ENCODE measurements at regions not wholly inside any gene's neighbourhood (a gene's known extent, or its start where the extent isn't known, plus 50 kb on each side); places are given as distances from the start of the nearest gene placed in this dataset.

DNA sequence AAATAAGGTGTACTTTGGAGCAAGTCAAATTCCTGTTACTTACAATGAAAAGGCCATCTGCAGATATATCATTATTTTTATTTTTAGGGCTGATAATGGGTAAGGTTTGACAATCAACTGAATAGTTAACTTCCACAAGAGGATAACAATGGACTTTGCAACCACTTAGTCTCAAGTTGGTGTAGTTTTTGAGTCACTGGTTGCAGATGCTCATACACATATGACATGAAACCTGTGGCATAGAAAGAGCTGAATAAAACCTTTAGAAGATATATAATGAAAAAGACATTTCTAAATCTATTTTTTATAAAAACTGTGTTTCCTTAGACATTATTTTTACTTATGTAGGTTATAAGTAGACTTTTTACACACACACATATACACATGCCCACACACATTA, 2110.9 kb downstream of the PCDH7 start:
- Histone ChIP-seq H3K4me3 (ENCODE audit: low read depth, low read length) (no peak overlapping the region), H3K9me3 (ENCODE audit: control insufficient read depth, insufficient read depth, low read length) (peaks cover 6% of the 10 kb centered on the region), H3K27me3 (ENCODE audit: control insufficient read depth, insufficient read depth, low read length) (no peaks in the 10 kb centered on the region), H3K27ac (ENCODE audit: low read depth, low read length) (no peak overlapping the region), H3K36me3 (ENCODE audit: control insufficient read depth, insufficient read depth, low read length) (no peaks in the 10 kb centered on the region), H3K4me1 (ENCODE audit: control insufficient read depth, insufficient read depth, low read length) (no peaks in the 10 kb centered on the region)
- no peak for DNase-seq (ENCODE audit: low read depth in 4 of 6, low spot score in 6 of 6)

GRCh38 chr4:32840461-32841189, 2120.5 kb downstream of the PCDH7 start:
- WGBS (ENCODE audit: insufficient coverage) = no CpG with 5 or more reads among the region's 4 CpGs
- Histone ChIP-seq H3K27me3 (ENCODE audit: control insufficient read depth, insufficient read depth, low read length) (no peaks in the 10 kb centered on the region), H3K4me1 (ENCODE audit: control insufficient read depth, insufficient read depth, low read length) (no peaks in the 10 kb centered on the region), H3K27ac (ENCODE audit: low read depth, low read length) (no peak overlapping the region), H3K4me3 (ENCODE audit: low read depth, low read length) (no peak overlapping the region), H3K9me3 (ENCODE audit: control insufficient read depth, insufficient read depth, low read length) (no peaks in the 10 kb centered on the region), H3K36me3 (ENCODE audit: control insufficient read depth, insufficient read depth, low read length) (no peaks in the 10 kb centered on the region)
- peak in 1 of 6 donors; percentile 59 for DNase-seq (ENCODE audit: low read depth in 4 of 6, low spot score in 6 of 6)

DNA sequence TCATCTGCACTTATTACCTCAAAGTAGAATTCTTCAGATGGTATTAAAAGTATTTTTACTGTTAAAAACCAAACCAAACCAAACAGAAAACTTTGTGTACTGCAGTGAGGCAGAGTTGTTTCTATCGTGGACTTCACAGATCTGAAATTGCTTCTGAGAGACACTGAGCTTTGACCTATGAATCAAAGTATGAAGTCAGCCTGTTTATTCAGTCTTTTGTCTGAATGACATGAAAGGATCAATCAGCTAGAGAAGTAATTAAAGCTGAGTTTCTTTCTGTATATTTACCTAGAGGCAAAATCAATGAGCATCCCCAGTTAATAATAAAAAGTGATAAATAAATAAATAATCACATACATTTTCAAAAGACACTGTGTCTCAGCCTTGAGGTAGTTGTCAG, 2121.0 kb downstream of the PCDH7 start:
- H3K4me3 ChIP-seq (ENCODE audit: low read depth, low read length) = no peak overlapping the region
- no peaks in the 10 kb centered on the region for H3K27me3 ChIP-seq (ENCODE audit: control insufficient read depth, insufficient read depth, low read length)
- 50% methylated on average over 1 of the region's 1 CpG for WGBS (ENCODE audit: insufficient coverage)
- no peak overlapping the region for H3K27ac ChIP-seq (ENCODE audit: low read depth, low read length)
- H3K36me3 ChIP-seq (ENCODE audit: control insufficient read depth, insufficient read depth, low read length) = no peaks in the 10 kb centered on the region
- H3K9me3 ChIP-seq (ENCODE audit: control insufficient read depth, insufficient read depth, low read length) = no peaks in the 10 kb centered on the region
- H3K4me1 ChIP-seq (ENCODE audit: control insufficient read depth, insufficient read depth, low read length) = no peaks in the 10 kb centered on the region
- no peak for DNase-seq (ENCODE audit: low read depth in 4 of 6, low spot score in 6 of 6)

GRCh38 chr4:32847461-32847860, 2127.3 kb downstream of the PCDH7 start:
- peak in 1 of 6 donors; percentile 22 for DNase-seq (ENCODE audit: low read depth in 4 of 6, low spot score in 6 of 6)
- Histone ChIP-seq H3K27me3 (ENCODE audit: control insufficient read depth, insufficient read depth, low read length) (no peaks in the 10 kb centered on the region), H3K9me3 (ENCODE audit: control insufficient read depth, insufficient read depth, low read length) (no peaks in the 10 kb centered on the region), H3K4me3 (ENCODE audit: low read depth, low read length) (no peak overlapping the region), H3K36me3 (ENCODE audit: control insufficient read depth, insufficient read depth, low read length) (no peaks in the 10 kb centered on the region), H3K27ac (ENCODE audit: low read depth, low read length) (no peak overlapping the region), H3K4me1 (ENCODE audit: control insufficient read depth, insufficient read depth, low read length) (no peaks in the 10 kb centered on the region)
- no CpG with 5 or more reads among the region's 3 CpGs for WGBS (ENCODE audit: insufficient coverage)

DNA sequence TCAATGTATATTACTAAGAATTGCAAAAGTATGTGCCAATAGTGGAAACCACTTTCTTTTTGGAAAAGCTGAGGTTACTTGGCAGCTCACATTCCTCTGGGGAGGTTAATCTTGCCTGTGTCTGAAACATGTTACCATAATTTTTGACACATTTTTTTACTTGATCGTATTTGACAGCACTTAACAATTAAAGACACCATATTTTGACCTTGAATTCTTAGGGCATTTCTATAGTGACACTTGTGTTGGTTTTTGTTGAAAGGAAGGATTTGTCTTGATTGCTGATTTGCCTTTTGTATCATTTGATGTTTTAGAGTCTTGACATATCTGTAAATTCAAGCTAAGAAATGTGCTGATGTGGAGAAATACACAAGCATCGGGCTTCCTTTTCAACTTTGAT, 2135.5 kb downstream of the PCDH7 start:
- WGBS (ENCODE audit: insufficient coverage) = no CpG with 5 or more reads among the region's 2 CpGs
- no peak overlapping the region for H3K4me3 ChIP-seq (ENCODE audit: low read depth, low read length)
- no peaks in the 10 kb centered on the region for H3K4me1 ChIP-seq (ENCODE audit: control insufficient read depth, insufficient read depth, low read length)
- H3K27ac ChIP-seq (ENCODE audit: low read depth, low read length) = no peak overlapping the region
- no peaks in the 10 kb centered on the region for H3K9me3 ChIP-seq (ENCODE audit: control insufficient read depth, insufficient read depth, low read length)
- H3K36me3 ChIP-seq (ENCODE audit: control insufficient read depth, insufficient read depth, low read length) = no peaks in the 10 kb centered on the region
- DNase-seq (ENCODE audit: low read depth in 4 of 6, low spot score in 6 of 6) = no peak
- no peaks in the 10 kb centered on the region for H3K27me3 ChIP-seq (ENCODE audit: control insufficient read depth, insufficient read depth, low read length)

DNA sequence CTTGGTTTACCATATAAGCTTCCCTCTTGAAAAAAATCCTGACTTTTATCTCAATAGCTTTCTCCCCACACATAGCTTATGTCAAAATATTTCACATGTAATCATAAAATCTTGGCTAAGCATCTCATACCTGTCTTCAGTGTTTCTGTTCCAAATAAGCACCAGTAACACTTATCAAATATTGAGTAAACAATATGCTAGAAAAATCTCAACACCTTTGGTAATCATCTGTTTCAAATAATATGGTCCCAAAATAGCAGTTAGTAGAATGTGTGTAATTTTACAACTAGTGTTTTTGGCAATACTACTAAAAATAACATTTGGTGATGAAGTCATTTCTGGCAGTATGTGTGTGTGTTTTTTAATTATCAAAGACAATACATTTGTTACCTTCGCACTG, 2138.2 kb downstream of the PCDH7 start:
- no peaks in the 10 kb centered on the region for H3K4me1 ChIP-seq (ENCODE audit: control insufficient read depth, insufficient read depth, low read length)
- WGBS (ENCODE audit: insufficient coverage) = no CpG with 5 or more reads among the region's 1 CpG
- H3K9me3 ChIP-seq (ENCODE audit: control insufficient read depth, insufficient read depth, low read length) = no peaks in the 10 kb centered on the region
- no peaks in the 10 kb centered on the region for H3K36me3 ChIP-seq (ENCODE audit: control insufficient read depth, insufficient read depth, low read length)
- H3K27ac ChIP-seq (ENCODE audit: low read depth, low read length) = no peak overlapping the region
- no peak overlapping the region for H3K4me3 ChIP-seq (ENCODE audit: low read depth, low read length)
- no peaks in the 10 kb centered on the region for H3K27me3 ChIP-seq (ENCODE audit: control insufficient read depth, insufficient read depth, low read length)
- peak in 1 of 6 donors; percentile 57 for DNase-seq (ENCODE audit: low read depth in 4 of 6, low spot score in 6 of 6)

GRCh38 chr4:32858971-32859370, 2138.8 kb downstream of the PCDH7 start:
- no peak overlapping the region for H3K4me3 ChIP-seq (ENCODE audit: low read depth, low read length)
- no peak overlapping the region for H3K27ac ChIP-seq (ENCODE audit: low read depth, low read length)
- no peaks in the 10 kb centered on the region for H3K9me3 ChIP-seq (ENCODE audit: control insufficient read depth, insufficient read depth, low read length)
- no peaks in the 10 kb centered on the region for H3K36me3 ChIP-seq (ENCODE audit: control insufficient read depth, insufficient read depth, low read length)
- no peaks in the 10 kb centered on the region for H3K4me1 ChIP-seq (ENCODE audit: control insufficient read depth, insufficient read depth, low read length)
- WGBS (ENCODE audit: insufficient coverage) = 82% methylated on average over 2 of the region's 2 CpGs
- no peaks in the 10 kb centered on the region for H3K27me3 ChIP-seq (ENCODE audit: control insufficient read depth, insufficient read depth, low read length)
- no peak for DNase-seq (ENCODE audit: low read depth in 4 of 6, low spot score in 6 of 6)

- no peak for DNase-seq (ENCODE audit: low read depth in 4 of 6, low spot score in 6 of 6)
- WGBS (ENCODE audit: insufficient coverage) = 93% methylated on average over 2 of the region's 3 CpGs
- Histone ChIP-seq H3K27ac (ENCODE audit: low read depth, low read length) (no peak overlapping the region), H3K4me1 (ENCODE audit: control insufficient read depth, insufficient read depth, low read length) (no peaks in the 10 kb centered on the region), H3K36me3 (ENCODE audit: control insufficient read depth, insufficient read depth, low read length) (no peaks in the 10 kb centered on the region), H3K27me3 (ENCODE audit: control insufficient read depth, insufficient read depth, low read length) (no peaks in the 10 kb centered on the region), H3K4me3 (ENCODE audit: low read depth, low read length) (no peak overlapping the region), H3K9me3 (ENCODE audit: control insufficient read depth, insufficient read depth, low read length) (no peaks in the 10 kb centered on the region)
Measured at GRCh38 chr4:32864713-32865351, 2144.7 kb downstream of the PCDH7 start.

GRCh38 chr4:32876546-32876945, 2156.4 kb downstream of the PCDH7 start:
- 100% methylated on average over 1 of the region's 5 CpGs for WGBS (ENCODE audit: insufficient coverage)

DNA sequence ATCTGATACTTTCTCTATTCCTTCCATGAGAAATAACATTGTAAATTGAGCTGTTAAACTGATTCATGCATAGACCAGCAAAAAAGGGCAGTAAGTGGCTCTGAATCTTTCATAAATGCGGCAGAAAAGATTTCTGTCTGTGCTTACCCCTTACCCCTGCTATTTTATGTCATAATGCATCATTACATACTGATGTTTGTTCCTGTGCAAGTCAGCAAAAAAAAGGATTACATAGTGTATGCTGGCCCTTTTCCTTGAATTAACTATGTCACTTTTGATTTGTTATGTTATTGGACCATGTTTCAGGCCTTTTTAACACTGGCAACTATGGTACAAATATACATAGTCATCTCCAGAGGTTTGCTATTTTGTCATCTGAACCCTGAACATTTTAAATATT, 2159.7 kb downstream of the PCDH7 start:
- no peak overlapping the region for H3K4me3 ChIP-seq (ENCODE audit: low read depth, low read length)
- no CpG with 5 or more reads among the region's 1 CpG for WGBS (ENCODE audit: insufficient coverage)
- no peaks in the 10 kb centered on the region for H3K9me3 ChIP-seq (ENCODE audit: control insufficient read depth, insufficient read depth, low read length)
- H3K36me3 ChIP-seq (ENCODE audit: control insufficient read depth, insufficient read depth, low read length) = no peaks in the 10 kb centered on the region
- H3K27me3 ChIP-seq (ENCODE audit: control insufficient read depth, insufficient read depth, low read length) = no peaks in the 10 kb centered on the region
- H3K27ac ChIP-seq (ENCODE audit: low read depth, low read length) = no peak overlapping the region
- no peaks in the 10 kb centered on the region for H3K4me1 ChIP-seq (ENCODE audit: control insufficient read depth, insufficient read depth, low read length)
- DNase-seq (ENCODE audit: low read depth in 4 of 6, low spot score in 6 of 6) = peak in 1 of 6 donors; percentile 43

More at GRCh38 chr4:32876546-32876945, 2156.4 kb downstream of the PCDH7 start:
- DNase-seq (ENCODE audit: low read depth in 4 of 6, low spot score in 6 of 6) = no peak
- no peak overlapping the region for H3K4me3 ChIP-seq (ENCODE audit: low read depth, low read length)
- no peaks in the 10 kb centered on the region for H3K27me3 ChIP-seq (ENCODE audit: control insufficient read depth, insufficient read depth, low read length)
- no peak overlapping the region for H3K27ac ChIP-seq (ENCODE audit: low read depth, low read length)
- H3K36me3 ChIP-seq (ENCODE audit: control insufficient read depth, insufficient read depth, low read length) = no peaks in the 10 kb centered on the region
- no peaks in the 10 kb centered on the region for H3K9me3 ChIP-seq (ENCODE audit: control insufficient read depth, insufficient read depth, low read length)
- no peaks in the 10 kb centered on the region for H3K4me1 ChIP-seq (ENCODE audit: control insufficient read depth, insufficient read depth, low read length)
